ENCODE measurements at regions not wholly inside any gene's neighbourhood (a gene's known extent, or its start where the extent isn't known, plus 50 kb on each side); places are given as distances from the start of the nearest gene placed in this dataset.

- intact Hi-C loops (cut with micrococcal nuclease): no loop called here
- peaks cover 20% of the 10 kb centered on the region for H3K4me1 Mint-ChIP-seq (ENCODE audit: insufficient read depth, unreplicated experiment)
- H3K36me3 Mint-ChIP-seq (ENCODE audit: insufficient read depth, unreplicated experiment): no peaks in the 10 kb centered on the region
- DNase-seq (ENCODE audit: unreplicated experiment): no peak
- no TSS peak for BruUV-seq (replicated peaks)
- H3K4me3 Mint-ChIP-seq (ENCODE audit: unreplicated experiment): no peak overlapping the region
- CTCF ChIA-PET: no interaction called here
- no peak for TF ChIP-seq CTCF (IDR thresholded peaks at IDR 0.05; ENCODE audit: unreplicated experiment)
- POLR2A ChIA-PET: interaction anchor here (0.7 kb wide), 1 partner anchor 15 kb away, joined by 3 read pairs; no protein-coding TSS in a partner anchor
- H3K27me3 Mint-ChIP-seq (ENCODE audit: insufficient read depth, unreplicated experiment): no peaks in the 10 kb centered on the region
- H3K27ac Mint-ChIP-seq (ENCODE audit: low read depth, unreplicated experiment): no peak overlapping the region
- H3K9me3 Mint-ChIP-seq (ENCODE audit: unreplicated experiment): no peaks in the 10 kb centered on the region
Measured at GRCh38 chr2:125561302-125561701, 1094.7 kb upstream of the GYPC start.

GRCh38 chr2:125562924-125563323 is 1093.0 kb upstream of the GYPC start:
- H3K4me1 Mint-ChIP-seq (ENCODE audit: insufficient read depth, unreplicated experiment): peaks cover 15% of the 10 kb centered on the region
- intact Hi-C loops (cut with micrococcal nuclease): no loop called here
- CTCF ChIA-PET: no interaction called here

GRCh38 chr2:125564471-125564870 is 1091.5 kb upstream of the GYPC start:
- intact Hi-C loops (cut with micrococcal nuclease): no loop called here
- peaks cover 15% of the 10 kb centered on the region for H3K4me1 Mint-ChIP-seq (ENCODE audit: insufficient read depth, unreplicated experiment)
- peaks cover 4% of the 10 kb centered on the region for H3K9me3 Mint-ChIP-seq (ENCODE audit: unreplicated experiment)
- no peak overlapping the region for H3K4me3 Mint-ChIP-seq (ENCODE audit: unreplicated experiment)
- no peak for DNase-seq (ENCODE audit: unreplicated experiment)
- BruUV-seq (replicated peaks): no TSS peak
- H3K36me3 Mint-ChIP-seq (ENCODE audit: insufficient read depth, unreplicated experiment): no peaks in the 10 kb centered on the region
- POLR2A ChIA-PET: no interaction called here
- no peak overlapping the region for H3K27ac Mint-ChIP-seq (ENCODE audit: low read depth, unreplicated experiment)
- CTCF ChIA-PET: no interaction called here
- peaks cover 6% of the 10 kb centered on the region for H3K27me3 Mint-ChIP-seq (ENCODE audit: insufficient read depth, unreplicated experiment)
- no peak for TF ChIP-seq CTCF (IDR thresholded peaks at IDR 0.05; ENCODE audit: unreplicated experiment)

More at GRCh38 chr2:125562924-125563323, 1093.0 kb upstream of the GYPC start:
- TF ChIP-seq CTCF (IDR thresholded peaks at IDR 0.05; ENCODE audit: unreplicated experiment): no peak
- no TSS peak for BruUV-seq (replicated peaks)
- Mint-ChIP-seq H3K4me3 (ENCODE audit: unreplicated experiment) (no peak overlapping the region), H3K27ac (ENCODE audit: low read depth, unreplicated experiment) (no peak overlapping the region), H3K27me3 (ENCODE audit: insufficient read depth, unreplicated experiment) (no peaks in the 10 kb centered on the region), H3K9me3 (ENCODE audit: unreplicated experiment) (no peaks in the 10 kb centered on the region), H3K36me3 (ENCODE audit: insufficient read depth, unreplicated experiment) (no peaks in the 10 kb centered on the region)
- POLR2A ChIA-PET: no interaction called here
- DNase-seq (ENCODE audit: unreplicated experiment): no peak

- Mint-ChIP-seq H3K27me3 (ENCODE audit: insufficient read depth, unreplicated experiment) (peaks cover 11% of the 10 kb centered on the region), H3K4me3 (ENCODE audit: unreplicated experiment) (no peak overlapping the region), H3K27ac (ENCODE audit: low read depth, unreplicated experiment) (no peak overlapping the region), H3K36me3 (ENCODE audit: insufficient read depth, unreplicated experiment) (no peaks in the 10 kb centered on the region), H3K9me3 (ENCODE audit: unreplicated experiment) (peaks cover 8% of the 10 kb centered on the region), H3K4me1 (ENCODE audit: insufficient read depth, unreplicated experiment) (peaks cover 6% of the 10 kb centered on the region)
- no peak for TF ChIP-seq CTCF (IDR thresholded peaks at IDR 0.05; ENCODE audit: unreplicated experiment)
- ChIA-PET POLR2A (no interaction called here), CTCF (no interaction called here)
- BruUV-seq (replicated peaks): no TSS peak
- DNase-seq (ENCODE audit: unreplicated experiment): no peak
- intact Hi-C loops (cut with micrococcal nuclease): no loop called here
Measured at GRCh38 chr2:125566422-125566821, 1089.5 kb upstream of the GYPC start.

Measured in MCF 10A (cell line).